Astrocyte (in vitro differentiated cells and primary cell): ENCODE measurements at regions not wholly inside any gene's neighbourhood (a gene's known extent, or its start where the extent isn't known, plus 50 kb on each side); places are given as distances from the start of the nearest gene placed in this dataset.

ENCODE experiments used
- DNase-seq: peaks from one replicate; pipeline ENCODE4 v3.0.0-alpha.2; 2010; ENCODE audit warnings: low read depth
- FAIRE-seq: peaks from 2 replicates; lab custom pipeline; 2011; peaks lifted over from hg19 to GRCh38; lab: Jason Lieb, UNC
- H2AFZ ChIP-seq: 2 replicates; pipeline ENCODE4 v1.6.0; 2012; ENCODE audit warnings: low read depth, low read length, inconsistent platforms
- H3K27ac ChIP-seq: 2 replicates; pipeline ENCODE4 v1.5.1; 2011; ENCODE audit warnings: low read depth, low read length, inconsistent platforms
- H3K27me3 ChIP-seq: 2 replicates; pipeline ENCODE4 v1.6.0; 2011; ENCODE audit warnings: low read length, inconsistent platforms; ENCODE audit not compliant: insufficient read depth
- H3K36me3 ChIP-seq: 2 replicates; pipeline ENCODE4 v1.5.1; 2011; ENCODE audit warnings: low read length, inconsistent platforms; ENCODE audit not compliant: insufficient read depth
- H3K4me1 ChIP-seq: 2 replicates; pipeline ENCODE4 v1.5.1; 2011; ENCODE audit warnings: low read length, inconsistent platforms; ENCODE audit not compliant: insufficient read depth
- H3K4me2 ChIP-seq: 2 replicates; pipeline ENCODE4 v1.6.0; 2012; ENCODE audit warnings: low read length, inconsistent platforms
- H3K4me3 ChIP-seq: 2 replicates; pipeline ENCODE4 v1.5.1; 2011; ENCODE audit warnings: low read depth, mild to moderate bottlenecking, low read length, inconsistent platforms; ENCODE audit not compliant: insufficient read depth
- H3K79me2 ChIP-seq: 2 replicates; pipeline ENCODE4 v1.6.0; 2012; ENCODE audit warnings: mild to moderate bottlenecking, low read length, inconsistent platforms; ENCODE audit not compliant: insufficient read depth
- H3K9ac ChIP-seq: 2 replicates; pipeline ENCODE4 v1.6.0; 2012; ENCODE audit warnings: mild to moderate bottlenecking, low read length, inconsistent platforms
- H3K9me3 ChIP-seq: 2 replicates; pipeline ENCODE4 v1.5.1; 2012; ENCODE audit warnings: low read depth, mild to moderate bottlenecking, low read length, inconsistent platforms; ENCODE audit not compliant: insufficient read depth
- H4K20me1 ChIP-seq: 2 replicates; pipeline ENCODE4 v1.6.0; 2012; ENCODE audit warnings: low read length, inconsistent platforms; ENCODE audit not compliant: insufficient read depth
- H3K27ac Mint-ChIP-seq: one replicate; pipeline ENCODE4 v1.8.0; 2021; ENCODE audit warnings: mild to moderate bottlenecking, mixed read lengths; ENCODE audit not compliant: unreplicated experiment
- H3K27me3 Mint-ChIP-seq: one replicate; pipeline ENCODE4 v1.8.0; 2021; ENCODE audit warnings: low read depth, mixed read lengths; ENCODE audit not compliant: unreplicated experiment
- H3K36me3 Mint-ChIP-seq: one replicate; pipeline ENCODE4 v1.8.0; 2021; ENCODE audit warnings: low read depth, mixed read lengths; ENCODE audit not compliant: unreplicated experiment
- H3K4me1 Mint-ChIP-seq: one replicate; pipeline ENCODE4 v1.8.0; 2021; ENCODE audit warnings: low read depth, mixed read lengths; ENCODE audit not compliant: unreplicated experiment
- H3K4me3 Mint-ChIP-seq: one replicate; pipeline ENCODE4 v1.8.0; 2021; ENCODE audit warnings: mild to moderate bottlenecking, moderate library complexity, mixed read lengths; ENCODE audit not compliant: unreplicated experiment
- H3K9me3 Mint-ChIP-seq: one replicate; pipeline ENCODE4 v1.8.0; 2021; ENCODE audit warnings: mild to moderate bottlenecking, mixed read lengths; ENCODE audit not compliant: unreplicated experiment
- CTCF ChIP-seq: IDR thresholded peaks from 2 replicates; pipeline ENCODE4 v1.5.1; 2011; ENCODE audit warnings: low read depth, mild to moderate bottlenecking, inconsistent platforms, low read length, moderate library complexity; ENCODE audit not compliant: insufficient read depth
- EZH2 ChIP-seq: IDR thresholded peaks from 2 replicates; pipeline ENCODE4 v1.6.1; 2012; ENCODE audit warnings: mild to moderate bottlenecking, low read length, inconsistent platforms; ENCODE audit not compliant: insufficient read depth

- no peak overlapping the region for H3K4me3 ChIP-seq
- no peak overlapping the region for H3K9ac ChIP-seq
- Mint-ChIP-seq H3K36me3 (no peaks in the 10 kb centered on the region), H3K27ac (no peak overlapping the region), H3K4me3 (no peak overlapping the region), H3K27me3 (no peaks in the 10 kb centered on the region), H3K9me3 (peaks cover 4% of the 10 kb centered on the region), H3K4me1 (peaks cover 2% of the 10 kb centered on the region)
- no peak overlapping the region for H2AFZ ChIP-seq
- H3K79me2 ChIP-seq: no peaks in the 10 kb centered on the region
- no peaks in the 10 kb centered on the region for H3K27me3 ChIP-seq
- FAIRE-seq (no peak), DNase-seq (peak; percentile 6)
- H3K36me3 ChIP-seq: no peaks in the 10 kb centered on the region
- H3K27ac ChIP-seq: no peak overlapping the region
- H3K9me3 ChIP-seq: no peaks in the 10 kb centered on the region
- H4K20me1 ChIP-seq: no peaks in the 10 kb centered on the region
- no peak for TF ChIP-seq EZH2
- no peak for TF ChIP-seq CTCF
- peaks cover 8% of the 10 kb centered on the region for H3K4me1 ChIP-seq
- H3K4me2 ChIP-seq: no peak overlapping the region
Observed at GRCh38 chr4:32135642-32136041, 1415.5 kb downstream of the PCDH7 start.

GRCh38 chr4:32136081-32136787 is 1416.1 kb downstream of the PCDH7 start:
- H3K4me1 ChIP-seq: peaks cover 14% of the 10 kb centered on the region
- H3K4me1 Mint-ChIP-seq: peaks cover 7% of the 10 kb centered on the region
- no peak overlapping the region for H3K27ac Mint-ChIP-seq
- H3K4me3 ChIP-seq: no peak overlapping the region
- H3K36me3 Mint-ChIP-seq: no peaks in the 10 kb centered on the region
- H3K79me2 ChIP-seq: no peaks in the 10 kb centered on the region
- H4K20me1 ChIP-seq: no peaks in the 10 kb centered on the region
- TF ChIP-seq CTCF: no peak
- no peak for TF ChIP-seq EZH2
- no peak for DNase-seq
- FAIRE-seq: no peak
- H2AFZ ChIP-seq: no peak overlapping the region
- H3K9me3 ChIP-seq: no peaks in the 10 kb centered on the region
- peaks cover 2% of the 10 kb centered on the region for H3K9me3 Mint-ChIP-seq
- H3K27ac ChIP-seq: no peak overlapping the region
- no peaks in the 10 kb centered on the region for H3K27me3 ChIP-seq
- no peaks in the 10 kb centered on the region for H3K27me3 Mint-ChIP-seq
- H3K9ac ChIP-seq: no peak overlapping the region
- no peak overlapping the region for H3K4me3 Mint-ChIP-seq
- H3K4me2 ChIP-seq: no peak overlapping the region
- no peaks in the 10 kb centered on the region for H3K36me3 ChIP-seq

- Histone ChIP-seq H3K27me3 (no peaks in the 10 kb centered on the region), H4K20me1 (no peaks in the 10 kb centered on the region), H3K27ac (peak overlapping the region; percentile 59), H3K36me3 (no peaks in the 10 kb centered on the region), H2AFZ (peak overlapping the region; percentile 21), H3K9me3 (no peaks in the 10 kb centered on the region), H3K4me1 (peaks cover 22% of the 10 kb centered on the region), H3K4me3 (no peak overlapping the region), H3K79me2 (no peaks in the 10 kb centered on the region), H3K9ac (peak overlapping the region; percentile 48), H3K4me2 (peak overlapping the region; percentile 79)
- Mint-ChIP-seq H3K4me1 (peaks cover 16% of the 10 kb centered on the region), H3K27ac (peak overlapping the region; percentile 35), H3K9me3 (peaks cover 4% of the 10 kb centered on the region), H3K36me3 (no peaks in the 10 kb centered on the region), H3K27me3 (no peaks in the 10 kb centered on the region), H3K4me3 (no peak overlapping the region)
- FAIRE-seq: no peak
- TF ChIP-seq CTCF: no peak
- TF ChIP-seq EZH2: no peak
- DNase-seq: peak; percentile 96
Observed at GRCh38 chr4:32140636-32141035, 1420.5 kb downstream of the PCDH7 start.
